Endothelial cell of umbilical vein (primary cell): ENCODE measurements at regions not wholly inside any gene's neighbourhood (a gene's known extent, or its start where the extent isn't known, plus 50 kb on each side); places are given as distances from the start of the nearest gene placed in this dataset.

Experiments used
- BruUV-seq: library from RNA; stranded (reverse); fragments of 400-500 nt; replicated peaks from 2 replicates; lab custom pipeline; 2021; lab: Mats Ljungman, UMichigan
- CTCF ChIA-PET: fragments of 300-600, 350-600 bp; sonication (Branson Sonifier 250); formaldehyde crosslinking; loops from one replicate; lab custom pipeline; 2021; ENCODE audit warnings: antibody characterized with exemption, inconsistent platforms; lab: Charles Lee
- POLR2A ChIA-PET: fragments of 300-600, 350-600 bp; sonication (Branson Sonifier 250); formaldehyde crosslinking; loops from one replicate; lab custom pipeline; 2021; ENCODE audit warnings: antibody characterized with exemption, inconsistent platforms; lab: Charles Lee
- DNase-seq: peaks from one replicate; pipeline ENCODE4 v3.0.0-alpha.2; 2011; ENCODE audit warnings: low read depth, low spot score
- FAIRE-seq: peaks from 2 replicates; lab custom pipeline; 2011; peaks lifted over from hg19 to GRCh38; lab: Jason Lieb, UNC
- H2AFZ ChIP-seq: 2 replicates; pipeline ENCODE4 v1.6.0; 2012; ENCODE audit warnings: low read depth, low read length, control low read depth, inconsistent platforms
- H3K27ac ChIP-seq: 2 replicates; pipeline ENCODE4 v1.5.1; 2011; ENCODE audit warnings: low read depth, mild to moderate bottlenecking, control low read depth, low read length, moderate library complexity; ENCODE audit not compliant: insufficient read depth
- H3K27me3 ChIP-seq, 2 experiments: 2 replicates each; pipeline versions ENCODE4 v1.6.0 to v1.6.1; 2011; ENCODE audit warnings: low read length in 2 of 2, mixed read lengths in 1 of 2; ENCODE audit not compliant: control insufficient read depth in 2 of 2, insufficient read depth in 2 of 2
- H3K36me3 ChIP-seq, 2 experiments: 2 replicates in 1 of 2; 3 replicates in 1 of 2; pipeline ENCODE4 v1.5.1; 2011; ENCODE audit warnings: low read length in 2 of 2, mild to moderate bottlenecking in 1 of 2, moderate library complexity in 1 of 2; ENCODE audit not compliant: control insufficient read depth in 2 of 2, insufficient read depth in 2 of 2; ENCODE audit errors: extremely low read depth in 1 of 2
- H3K4me1 ChIP-seq: 3 replicates; pipeline ENCODE4 v1.5.1; 2011; ENCODE audit warnings: mild to moderate bottlenecking, low read length; ENCODE audit not compliant: control insufficient read depth, insufficient read depth; ENCODE audit errors: extremely low read depth
- H3K4me2 ChIP-seq: 2 replicates; pipeline ENCODE4 v1.6.1; 2011; ENCODE audit warnings: low read length, control low read depth, mixed read lengths; ENCODE audit not compliant: insufficient read depth
- H3K4me3 ChIP-seq, 3 experiments: fragments of 200-600 bp in 1 of 3; sonication (generic), shearing (Covaris generic) in 1 of 3; replicated peaks in 1 of 3; 2 replicates each; pipeline ENCODE4 v1.5.1; 2011 to 2016; ENCODE audit warnings: control low read depth in 3 of 3, low read length in 3 of 3, mild to moderate bottlenecking in 2 of 3, inconsistent platforms in 1 of 3, low read depth in 1 of 3, moderate library complexity in 1 of 3; ENCODE audit not compliant: insufficient read depth in 1 of 3
- H3K79me2 ChIP-seq: 2 replicates; pipeline ENCODE4 v1.6.0; 2012; ENCODE audit warnings: low read length, inconsistent platforms; ENCODE audit not compliant: control insufficient read depth, insufficient read depth
- H3K9ac ChIP-seq: replicated peaks from 2 replicates; pipeline ENCODE3; 2011; ENCODE audit warnings: low read length, control low read depth; ENCODE audit not compliant: insufficient read depth; ENCODE audit errors: extremely low read depth
- H3K9me1 ChIP-seq: replicated peaks from 3 replicates; pipeline ENCODE4 v1.6.0; 2011; ENCODE audit warnings: mild to moderate bottlenecking, low read length; ENCODE audit not compliant: control insufficient read depth, insufficient read depth; ENCODE audit errors: extremely low read depth
- H3K9me3 ChIP-seq: replicated peaks from 2 replicates; pipeline ENCODE4 v1.5.1; 2012; ENCODE audit warnings: low read length, inconsistent platforms; ENCODE audit not compliant: control insufficient read depth, insufficient read depth
- H4K20me1 ChIP-seq: replicated peaks from 2 replicates; pipeline ENCODE3; 2011; ENCODE audit warnings: mild to moderate bottlenecking, low read length; ENCODE audit not compliant: control insufficient read depth, insufficient read depth; ENCODE audit errors: extremely low read depth
- EZH2 ChIP-seq: IDR thresholded peaks from 2 replicates; pipeline ENCODE4 v1.6.1; 2012; ENCODE audit warnings: borderline replicate concordance, low read depth, mild to moderate bottlenecking, moderate library complexity, low read length, inconsistent platforms; ENCODE audit not compliant: severe bottlenecking
- FOS ChIP-seq: IDR thresholded peaks from 2 replicates; pipeline ENCODE4 v1.6.1; 2011; ENCODE audit warnings: mild to moderate bottlenecking, low read length, moderate library complexity, borderline replicate concordance; ENCODE audit not compliant: insufficient read depth
- GATA2 ChIP-seq: IDR thresholded peaks from 2 replicates; pipeline ENCODE4 v1.7.0; 2011; ENCODE audit warnings: low read depth, mild to moderate bottlenecking, moderate library complexity, mixed read lengths, low read length; ENCODE audit not compliant: insufficient read length, insufficient read depth
- JUN ChIP-seq: IDR thresholded peaks from 2 replicates; pipeline ENCODE4 v1.6.1; 2011; ENCODE audit warnings: borderline replicate concordance, low read depth; ENCODE audit not compliant: insufficient read length, insufficient read depth
- MYC ChIP-seq: IDR thresholded peaks from one replicate; pipeline ENCODE4 v1.6.1; 2011; ENCODE audit warnings: mild to moderate bottlenecking, low read depth, low read length
- POLR2A ChIP-seq: IDR thresholded peaks from 2 replicates; pipeline ENCODE4 v1.6.1; 2012; ENCODE audit warnings: low read depth, mild to moderate bottlenecking, control low read depth, low read length
- POLR2AphosphoS5 ChIP-seq: IDR thresholded peaks from 2 replicates; pipeline ENCODE4 v1.6.1; 2012; ENCODE audit warnings: low read depth, mild to moderate bottlenecking, control low read depth, low read length, moderate library complexity; ENCODE audit not compliant: insufficient read depth
- dilution Hi-C: fragments of 300-500 bp; cut with MboI; formaldehyde crosslinking; loops from one replicate; pipeline ENCODE4 v1.15.0; 2019; ENCODE audit warnings: low sequenced_read_pairs; ENCODE audit not compliant: extremely low pct_ligation_motif_present
- intact Hi-C: fragments of 100-400 bp; cut with micrococcal nuclease; formaldehyde crosslinking; loops from one replicate; pipeline ENCODE4 v1.10.0; 2022
- TF ChIP-seq, protein P1 (sequence below), 2 donors: IDR thresholded peaks; 1 replicate in 1 of 2; 2 replicates in 1 of 2; pipeline ENCODE4 v1.5.1; 2011; ENCODE audit warnings: low read length in 2 of 2, mild to moderate bottlenecking in 2 of 2, moderate library complexity in 2 of 2, control low read depth in 1 of 2, inconsistent platforms in 1 of 2, low read depth in 1 of 2; ENCODE audit not compliant: insufficient read depth in 1 of 2; ENCODE audit errors: extremely low read depth in 1 of 2
- TF ChIP-seq, protein P2 (sequence below): IDR thresholded peaks from 2 replicates; pipeline ENCODE4 v1.6.1; 2011; ENCODE audit not compliant: insufficient read depth, insufficient read length

DNA sequence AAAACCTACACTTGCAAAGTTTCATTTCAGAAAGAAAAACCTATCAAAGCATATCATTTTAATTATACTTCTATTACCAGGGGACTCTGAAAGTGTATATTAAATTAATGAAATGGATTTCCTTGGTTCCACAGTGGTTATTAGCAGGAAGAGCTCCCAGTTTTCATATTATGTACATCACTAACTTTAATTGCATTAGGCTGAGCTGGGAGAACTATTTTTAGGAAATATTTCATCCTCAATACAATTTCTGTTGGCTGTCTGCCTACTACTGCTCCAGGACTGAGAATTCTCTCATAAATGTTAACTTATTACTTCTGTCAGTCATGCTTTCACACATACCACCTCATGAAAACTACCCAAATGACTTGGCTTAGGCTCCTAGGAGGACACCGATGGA is 301.4 kb downstream of the CMPK2 start:
- Histone ChIP-seq H3K4me3 (no peak overlapping the region), H3K4me1 (no peaks in the 10 kb centered on the region), H3K9me3 (peaks cover 5% of the 10 kb centered on the region), H3K36me3 (no peaks in the 10 kb centered on the region), H3K9ac (no peak overlapping the region), H3K27me3 (no peaks in the 10 kb centered on the region), H3K9me1 (no peaks in the 10 kb centered on the region), H2AFZ (no peak overlapping the region), H3K27ac (no peak overlapping the region), H3K4me2 (no peak overlapping the region), H3K79me2 (no peaks in the 10 kb centered on the region), H4K20me1 (no peaks in the 10 kb centered on the region)
- DNase-seq (no peak), FAIRE-seq (no peak)
- ChIA-PET CTCF (no interaction called here), POLR2A (no interaction called here)
- intact Hi-C loops (no loop called here), dilution Hi-C loops (no loop called here)
- no TSS peak for BruUV-seq
- TF ChIP-seq POLR2AphosphoS5, result no peak
- TF ChIP-seq MYC, result no peak
- no peak for TF ChIP-seq EZH2
- TF ChIP-seq, protein P1, sequence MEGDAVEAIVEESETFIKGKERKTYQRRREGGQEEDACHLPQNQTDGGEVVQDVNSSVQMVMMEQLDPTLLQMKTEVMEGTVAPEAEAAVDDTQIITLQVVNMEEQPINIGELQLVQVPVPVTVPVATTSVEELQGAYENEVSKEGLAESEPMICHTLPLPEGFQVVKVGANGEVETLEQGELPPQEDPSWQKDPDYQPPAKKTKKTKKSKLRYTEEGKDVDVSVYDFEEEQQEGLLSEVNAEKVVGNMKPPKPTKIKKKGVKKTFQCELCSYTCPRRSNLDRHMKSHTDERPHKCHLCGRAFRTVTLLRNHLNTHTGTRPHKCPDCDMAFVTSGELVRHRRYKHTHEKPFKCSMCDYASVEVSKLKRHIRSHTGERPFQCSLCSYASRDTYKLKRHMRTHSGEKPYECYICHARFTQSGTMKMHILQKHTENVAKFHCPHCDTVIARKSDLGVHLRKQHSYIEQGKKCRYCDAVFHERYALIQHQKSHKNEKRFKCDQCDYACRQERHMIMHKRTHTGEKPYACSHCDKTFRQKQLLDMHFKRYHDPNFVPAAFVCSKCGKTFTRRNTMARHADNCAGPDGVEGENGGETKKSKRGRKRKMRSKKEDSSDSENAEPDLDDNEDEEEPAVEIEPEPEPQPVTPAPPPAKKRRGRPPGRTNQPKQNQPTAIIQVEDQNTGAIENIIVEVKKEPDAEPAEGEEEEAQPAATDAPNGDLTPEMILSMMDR (IDR thresholded peaks at IDR 0.05; ENCODE audit: extremely low read depth in 1 of 2, insufficient read depth in 1 of 2, low read depth in 1 of 2, low read length in 2 of 2), result no peak
- no peak for TF ChIP-seq GATA2
- TF ChIP-seq POLR2A, result no peak
- no peak for TF ChIP-seq JUN
- TF ChIP-seq, protein P2, sequence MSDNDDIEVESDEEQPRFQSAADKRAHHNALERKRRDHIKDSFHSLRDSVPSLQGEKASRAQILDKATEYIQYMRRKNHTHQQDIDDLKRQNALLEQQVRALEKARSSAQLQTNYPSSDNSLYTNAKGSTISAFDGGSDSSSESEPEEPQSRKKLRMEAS, result no peak
- no peak for TF ChIP-seq FOS
